Transverse colon (tissue), 4 donors: ENCODE measurements at regions not wholly inside any gene's neighbourhood (a gene's known extent, or its start where the extent isn't known, plus 50 kb on each side); places are given as distances from the start of the nearest gene placed in this dataset.

ENCODE experiments used
- DNase-seq: peaks from one replicate; pipeline ENCODE4 v3.0.0-alpha.2; 2019
- H3K27ac ChIP-seq, 4 donors: fragments of 200-600 bp; sonication (generic); 2 replicates each; pipeline ENCODE4 v1.5.1; 2016 to 2018; ENCODE audit warnings: inconsistent platforms in 4 of 4
- H3K27me3 ChIP-seq: fragments of 200-600 bp; sonication (generic); 2 replicates; pipeline ENCODE4 v1.5.1; 2017; ENCODE audit warnings: inconsistent platforms
- H3K36me3 ChIP-seq, 4 donors: fragments of 200-600 bp; sonication (generic); 2 replicates each; pipeline ENCODE4 v1.5.1; 2017 to 2019; ENCODE audit warnings: inconsistent platforms in 4 of 4
- H3K4me1 ChIP-seq, 4 donors: fragments of 200-600 bp; sonication (generic); 2 replicates each; pipeline ENCODE4 v1.5.1; 2017 to 2020; ENCODE audit warnings: inconsistent platforms in 4 of 4
- H3K4me3 ChIP-seq, 4 donors: fragments of 200-600 bp; sonication (generic); 1 replicate in 1 of 4; 2 replicates in 3 of 4; pipeline versions ENCODE4 v1.5.1 to v1.6.1; 2017 to 2019; ENCODE audit warnings: inconsistent platforms in 4 of 4
- H3K9me3 ChIP-seq, 2 donors: fragments of 200-600 bp; sonication (generic); 2 replicates each; pipeline ENCODE4 v1.5.1; 2017 to 2019; ENCODE audit warnings: inconsistent platforms in 2 of 2
- CTCF ChIP-seq, 5 experiments: fragments of 200-600 bp in 3 of 5; fragments of 450-650 bp in 2 of 5; sonication (generic) in 3 of 5; IDR thresholded peaks; 1 replicate in 2 of 5; 2 replicates in 3 of 5; pipeline ENCODE4 v1.5.1; 2016 to 2017; ENCODE audit warnings: antibody characterized with exemption in 5 of 5, inconsistent platforms in 3 of 5, mild to moderate bottlenecking in 2 of 5, moderate library complexity in 1 of 5
- EP300 ChIP-seq: sonication (generic); formaldehyde crosslinking; IDR thresholded peaks from one replicate; pipeline ENCODE4 v1.6.1; 2017; ENCODE audit warnings: antibody characterized with exemption, low read depth
- POLR2A ChIP-seq: fragments of 450-650 bp; IDR thresholded peaks from one replicate; pipeline ENCODE4 v1.6.1; 2016; ENCODE audit warnings: antibody characterized with exemption, mild to moderate bottlenecking, moderate library complexity
- POLR2AphosphoS5 ChIP-seq, 3 donors: sonication (generic); formaldehyde crosslinking; IDR thresholded peaks; one replicate each; pipeline ENCODE4 v1.6.1; 2016; ENCODE audit warnings: antibody characterized with exemption in 3 of 3
- WGBS, 2 donors: methylation state at CpG; one replicate each; pipeline ENCODE4 v1.1.5; 2018; ENCODE audit warnings: low coverage in 1 of 2; 5-methylcytosine and 5-hydroxymethylcytosine counted together
- in situ Hi-C, 4 donors: fragments of 200-750 bp; cut with MboI; loops; one replicate each; pipeline versions ENCODE4 v1.15.0 to v1.15.1; 2017; ENCODE audit warnings: low sequenced_read_pairs in 3 of 4, low pct_ligation_motif_present in 1 of 4, low pct_unique_long_range_greater_than_20kb in 1 of 4
- intact Hi-C: fragments of 100-400 bp; cut with DNase I; formaldehyde crosslinking; loops from one replicate; pipeline ENCODE4 v1.15.1; 2023; ENCODE audit warnings: low total_unique reads

GRCh38 chr11:36779791-36780190, 181.8 kb upstream of the RAG2 start:
- Histone ChIP-seq H3K36me3 (no peaks in the 10 kb centered on the region), H3K9me3 (no peaks in the 10 kb centered on the region), H3K27ac (no peak overlapping the region), H3K4me3 (no peak overlapping the region), H3K27me3 (no peaks in the 10 kb centered on the region), H3K4me1 (no peaks in the 10 kb centered on the region)
- in situ Hi-C loops = no loop called here
- no peak for DNase-seq
- no peak for TF ChIP-seq POLR2A
- no peak for TF ChIP-seq POLR2AphosphoS5 (IDR thresholded peaks at IDR 0.05)
- no peak for TF ChIP-seq EP300
- no peak for TF ChIP-seq CTCF (IDR thresholded peaks at IDR 0.05)
- intact Hi-C loops = no loop called here
- WGBS, 2 donors = 77 to 83% methylated on average over 3 of the region's 3 CpGs

- intact Hi-C loops = no loop called here
- 39% methylated on average over 2 of the region's 2 CpGs; no CpG with 5 or more reads in 1 of the 2 donors for WGBS, 2 donors
- Histone ChIP-seq H3K4me1 (no peaks in the 10 kb centered on the region), H3K27me3 (no peaks in the 10 kb centered on the region), H3K27ac (no peak overlapping the region), H3K4me3 (no peak overlapping the region), H3K36me3 (no peaks in the 10 kb centered on the region), H3K9me3 (no peaks in the 10 kb centered on the region)
- DNase-seq = no peak
- in situ Hi-C loops = no loop called here
- TF ChIP-seq POLR2AphosphoS5 (IDR thresholded peaks at IDR 0.05) = no peak
- TF ChIP-seq EP300 = no peak
Measured at GRCh38 chr11:36777311-36777710, 179.3 kb upstream of the RAG2 start.

GRCh38 chr11:36775756-36776155, 177.7 kb upstream of the RAG2 start:
- Histone ChIP-seq H3K36me3 (no peaks in the 10 kb centered on the region), H3K27ac (no peak overlapping the region), H3K4me1 (no peaks in the 10 kb centered on the region), H3K27me3 (no peaks in the 10 kb centered on the region), H3K9me3 (no peaks in the 10 kb centered on the region), H3K4me3 (no peak overlapping the region)
- intact Hi-C loops (no loop called here), in situ Hi-C loops (no loop called here)
- DNase-seq = no peak
- TF ChIP-seq POLR2AphosphoS5 (IDR thresholded peaks at IDR 0.05) (no peak), POLR2A (no peak)
- 60 to 72% methylated on average over 2 of the region's 2 CpGs for WGBS, 2 donors

DNA sequence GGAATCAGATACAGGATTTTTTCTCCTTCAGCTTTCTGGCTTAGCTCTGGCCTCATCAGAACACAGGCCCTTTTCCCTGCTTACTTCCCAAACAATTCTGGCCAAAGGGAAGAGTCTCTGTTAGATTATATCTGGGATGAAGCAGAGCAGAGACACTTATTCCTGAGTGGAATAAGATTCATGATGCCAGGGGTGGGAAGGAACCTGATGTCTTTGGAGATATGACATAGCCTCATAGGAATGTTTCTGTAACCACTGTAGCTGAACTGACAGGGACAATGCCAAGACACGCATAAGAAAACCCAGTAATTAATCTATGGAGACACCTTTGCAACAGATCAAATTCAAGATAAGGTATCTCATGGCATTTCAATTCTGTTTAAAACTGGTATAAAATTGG, 177.1 kb upstream of the RAG2 start:
- intact Hi-C loops (no loop called here), in situ Hi-C loops (no loop called here)
- Histone ChIP-seq H3K27ac (no peak overlapping the region), H3K4me3 (no peak overlapping the region), H3K4me1 (no peaks in the 10 kb centered on the region), H3K27me3 (no peaks in the 10 kb centered on the region), H3K36me3 (no peaks in the 10 kb centered on the region), H3K9me3 (no peaks in the 10 kb centered on the region)
- 46 to 80% methylated on average over 1 of the region's 1 CpG for WGBS, 2 donors
- TF ChIP-seq POLR2AphosphoS5 (IDR thresholded peaks at IDR 0.05) = no peak
- TF ChIP-seq EP300 = no peak
- no peak for TF ChIP-seq POLR2A
- TF ChIP-seq CTCF (IDR thresholded peaks at IDR 0.05) = no peak
- no peak for DNase-seq

GRCh38 chr11:36774603-36775002, 176.6 kb upstream of the RAG2 start:
- WGBS, 2 donors = 53 to 80% methylated on average over 1 of the region's 1 CpG
- Histone ChIP-seq H3K36me3 (no peaks in the 10 kb centered on the region), H3K9me3 (no peaks in the 10 kb centered on the region), H3K4me1 (no peaks in the 10 kb centered on the region), H3K4me3 (no peak overlapping the region), H3K27me3 (no peaks in the 10 kb centered on the region), H3K27ac (no peak overlapping the region)
- TF ChIP-seq CTCF (IDR thresholded peaks at IDR 0.05) (no peak), POLR2AphosphoS5 (IDR thresholded peaks at IDR 0.05) (no peak), EP300 (no peak), POLR2A (no peak)
- no peak for DNase-seq
- intact Hi-C loops (no loop called here), in situ Hi-C loops (no loop called here)
